Left lung (tissue), 4 donors: ENCODE measurements at regions not wholly inside any gene's neighbourhood (a gene's known extent, or its start where the extent isn't known, plus 50 kb on each side); places are given as distances from the start of the nearest gene placed in this dataset.

ENCODE experiments used
- ATAC-seq: fragments of 200-7000 bp; cut with Tn5 transposase; one replicate; pipeline ENCODE4 v1.9.1; 2020; ENCODE audit warnings: moderate library complexity
- DNase-seq, 4 donors: peaks; one replicate each; pipeline ENCODE4 v3.0.0-alpha.2; 2013 to 2020
- H3K27ac ChIP-seq, 2 donors: fragments of 200-600 bp; sonication (generic) in 1 of 2; one replicate each; pipeline versions ENCODE4 v1.5.0 to v1.8.0; 2020 to 2021
- H3K27me3 ChIP-seq, 2 donors: fragments of 200-600 bp; sonication (generic) in 1 of 2; one replicate each; pipeline versions ENCODE4 v1.5.0 to v1.8.0; 2020 to 2021
- H3K36me3 ChIP-seq, 2 donors: fragments of 200-600 bp; sonication (generic) in 1 of 2; one replicate each; pipeline versions ENCODE4 v1.5.0 to v1.8.0; 2020 to 2021
- H3K4me1 ChIP-seq, 2 donors: fragments of 200-600 bp; one replicate each; pipeline ENCODE4 v1.8.0; 2021
- H3K4me3 ChIP-seq, 2 donors: fragments of 200-600 bp; sonication (generic) in 1 of 2; one replicate each; pipeline versions ENCODE4 v1.5.0 to v1.8.0; 2020 to 2021; ENCODE audit warnings: mild to moderate bottlenecking in 1 of 2
- H3K9me3 ChIP-seq, 2 donors: fragments of 200-600 bp; sonication (generic) in 1 of 2; one replicate each; pipeline versions ENCODE4 v1.5.0 to v1.8.0; 2020 to 2021
- intact Hi-C, 2 donors: fragments of 100-400 bp; cut with DNase I; formaldehyde crosslinking; loops; one replicate each; pipeline versions ENCODE4 v1.11.2 to v1.14.2; 2022
- TF ChIP-seq, protein P1 (sequence below), 2 donors: fragments of 200-600 bp; sonication (generic) in 1 of 2; IDR thresholded peaks; one replicate each; pipeline versions ENCODE4 v1.5.0 to v1.8.0; 2021; ENCODE audit warnings: antibody characterized with exemption in 2 of 2
- donor health status: DM: no; HTN: yes; CAD: no.
- donor health status: DM: no; HTN: no; CAD: no.

DNA sequence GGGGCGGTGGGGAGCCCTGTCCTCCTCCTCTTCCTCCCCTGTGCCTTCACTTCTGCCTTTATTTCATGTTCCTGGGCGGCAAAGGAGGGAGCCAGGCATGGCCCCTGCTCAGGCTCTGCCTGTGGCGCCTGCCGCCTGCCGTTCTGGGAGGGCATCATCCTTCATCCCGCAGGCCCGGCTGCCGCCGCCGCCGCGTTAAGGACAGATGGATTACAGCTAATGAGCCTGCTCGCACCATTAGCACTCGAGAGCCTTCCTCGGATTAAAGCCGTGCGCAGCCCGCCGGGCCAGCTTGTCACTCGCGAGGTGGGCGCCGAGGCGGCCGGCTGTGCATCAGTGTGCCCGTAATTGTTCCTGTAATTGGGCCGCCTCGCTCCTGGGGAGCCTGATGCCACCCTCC is 127.7 kb upstream of the GSE1 start:
- no peaks in the 10 kb centered on the region for H3K36me3 ChIP-seq
- no peak overlapping the region for H3K27ac ChIP-seq
- no peak overlapping the region for H3K4me3 ChIP-seq
- DNase-seq (no peak), ATAC-seq (no peak)
- no peaks in the 10 kb centered on the region for H3K27me3 ChIP-seq
- intact Hi-C loops, result no loop called here
- H3K9me3 ChIP-seq, result no peaks in the 10 kb centered on the region
- H3K4me1 ChIP-seq, result peaks cover 2 to 8% of the 10 kb centered on the region in 2 donors
- TF ChIP-seq, protein P1, sequence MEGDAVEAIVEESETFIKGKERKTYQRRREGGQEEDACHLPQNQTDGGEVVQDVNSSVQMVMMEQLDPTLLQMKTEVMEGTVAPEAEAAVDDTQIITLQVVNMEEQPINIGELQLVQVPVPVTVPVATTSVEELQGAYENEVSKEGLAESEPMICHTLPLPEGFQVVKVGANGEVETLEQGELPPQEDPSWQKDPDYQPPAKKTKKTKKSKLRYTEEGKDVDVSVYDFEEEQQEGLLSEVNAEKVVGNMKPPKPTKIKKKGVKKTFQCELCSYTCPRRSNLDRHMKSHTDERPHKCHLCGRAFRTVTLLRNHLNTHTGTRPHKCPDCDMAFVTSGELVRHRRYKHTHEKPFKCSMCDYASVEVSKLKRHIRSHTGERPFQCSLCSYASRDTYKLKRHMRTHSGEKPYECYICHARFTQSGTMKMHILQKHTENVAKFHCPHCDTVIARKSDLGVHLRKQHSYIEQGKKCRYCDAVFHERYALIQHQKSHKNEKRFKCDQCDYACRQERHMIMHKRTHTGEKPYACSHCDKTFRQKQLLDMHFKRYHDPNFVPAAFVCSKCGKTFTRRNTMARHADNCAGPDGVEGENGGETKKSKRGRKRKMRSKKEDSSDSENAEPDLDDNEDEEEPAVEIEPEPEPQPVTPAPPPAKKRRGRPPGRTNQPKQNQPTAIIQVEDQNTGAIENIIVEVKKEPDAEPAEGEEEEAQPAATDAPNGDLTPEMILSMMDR (IDR thresholded peaks at IDR 0.05), result no peak

- intact Hi-C loops, result no loop called here
- Histone ChIP-seq H3K36me3 (no peaks in the 10 kb centered on the region), H3K27me3 (no peaks in the 10 kb centered on the region), H3K4me1 (peaks cover 9 to 16% of the 10 kb centered on the region in 2 donors), H3K9me3 (no peaks in the 10 kb centered on the region), H3K27ac (no peak overlapping the region), H3K4me3 (no peak overlapping the region)
- ATAC-seq, result peak; percentile 27
- DNase-seq, result peak in 1 of 4 donors; percentile 77
- TF ChIP-seq, protein P1 (IDR thresholded peaks at IDR 0.05), result no peak
These were observed 126.7 kb upstream of the GSE1 start for GRCh38 chr16:85486256-85486915.

- TF ChIP-seq, protein P1 (IDR thresholded peaks at IDR 0.05), result no peak
- Histone ChIP-seq H3K4me1 (peaks cover 15 to 30% of the 10 kb centered on the region in 2 donors), H3K9me3 (no peaks in the 10 kb centered on the region), H3K36me3 (no peaks in the 10 kb centered on the region), H3K27me3 (no peaks in the 10 kb centered on the region), H3K27ac (no peak overlapping the region), H3K4me3 (no peak overlapping the region)
- DNase-seq (no peak), ATAC-seq (no peak)
- intact Hi-C loops, result no loop called here
These were observed 124.7 kb upstream of the GSE1 start for GRCh38 chr16:85488414-85488813.

GRCh38 chr16:85490407-85491057 is 122.6 kb upstream of the GSE1 start:
- Histone ChIP-seq H3K9me3 (no peaks in the 10 kb centered on the region), H3K36me3 (no peaks in the 10 kb centered on the region)
- intact Hi-C loops, result no loop called here

More at GRCh38 chr16:85490407-85491057, 122.6 kb upstream of the GSE1 start:
- H3K27ac ChIP-seq, result no peak overlapping the region
- no peak for DNase-seq
- H3K27me3 ChIP-seq, result no peaks in the 10 kb centered on the region
- no peak for ATAC-seq
- peaks cover 14 to 26% of the 10 kb centered on the region in 2 donors for H3K4me1 ChIP-seq
- H3K4me3 ChIP-seq, result no peak overlapping the region
- TF ChIP-seq, protein P1 (IDR thresholded peaks at IDR 0.05), result no peak
